HG03378 (cell line): ENCODE measurements at regions not wholly inside any gene's neighbourhood (a gene's known extent, or its start where the extent isn't known, plus 50 kb on each side); places are given as distances from the start of the nearest gene placed in this dataset.

ENCODE experiments used
- ATAC-seq: cut with Tn5 transposase; IDR thresholded peaks from one replicate; pipeline ENCODE4 v1.9.1; 2021; ENCODE audit warnings: mild to moderate bottlenecking, moderate library complexity; ENCODE audit not compliant: unreplicated experiment

GRCh38 chr12:87121896-87122295 is 865.7 kb upstream of the MGAT4C start:
- ATAC-seq: no peak

- ATAC-seq: no peak
Measured at GRCh38 chr12:87120440-87120839, 864.2 kb upstream of the MGAT4C start.

DNA sequence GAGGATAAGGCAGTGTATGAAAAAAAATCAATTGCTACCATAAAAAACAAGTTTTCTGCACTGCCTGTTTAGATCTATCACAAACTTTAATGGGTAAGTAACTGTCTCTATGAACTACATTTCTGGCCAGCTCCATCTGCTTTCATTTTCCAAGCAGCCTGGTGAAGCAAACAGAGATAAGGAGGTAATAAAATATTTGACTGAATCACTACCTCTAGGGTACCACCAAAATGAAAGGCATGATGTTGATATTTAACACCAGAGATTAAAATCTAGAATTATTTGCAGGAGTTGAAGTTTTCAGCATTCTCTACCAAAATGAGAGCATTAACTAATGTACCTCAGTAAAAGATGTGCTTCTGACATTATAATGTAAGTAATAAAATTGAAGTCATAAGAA is 863.5 kb upstream of the MGAT4C start:
- no peak for ATAC-seq

- no peak for ATAC-seq
Measured at GRCh38 chr12:87117526-87117925, 861.3 kb upstream of the MGAT4C start.

GRCh38 chr12:87116780-87117179 is 860.6 kb upstream of the MGAT4C start:
- ATAC-seq: no peak

DNA sequence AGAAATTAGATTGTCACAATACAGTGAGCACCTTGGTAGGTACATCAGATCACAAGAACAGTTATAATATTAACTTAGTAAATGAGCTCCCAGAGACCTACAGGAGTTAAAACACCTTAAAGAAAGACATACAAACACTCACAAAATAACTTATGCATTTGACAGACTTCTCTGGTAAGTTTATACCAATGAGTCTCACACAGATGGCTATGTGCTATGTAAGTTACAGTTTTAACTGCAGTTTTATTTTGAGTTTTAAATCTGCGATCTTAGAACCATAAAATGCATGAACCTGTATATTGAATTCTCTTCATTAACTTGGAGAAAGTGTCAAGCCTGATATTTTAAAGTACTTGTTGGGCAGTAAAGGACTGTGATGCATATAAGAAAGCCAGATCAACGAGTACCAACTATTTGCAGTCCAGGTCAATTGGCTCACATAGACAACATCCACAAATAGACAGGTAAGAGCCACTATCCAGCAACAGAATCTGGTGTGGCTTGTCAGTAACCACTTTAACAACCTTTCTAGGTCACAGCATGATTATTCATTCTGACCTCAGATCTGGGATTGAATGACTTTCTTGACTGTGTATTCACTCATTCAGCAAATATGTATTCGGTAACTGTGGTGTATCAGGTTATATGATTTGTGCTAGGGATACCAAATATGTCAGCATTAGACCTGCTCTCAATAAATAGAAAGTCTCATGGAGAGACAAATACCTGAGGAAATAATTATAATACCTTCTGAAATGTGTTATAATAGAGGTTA is 856.6 kb upstream of the MGAT4C start:
- ATAC-seq: no peak

GRCh38 chr12:87107766-87108165 is 851.6 kb upstream of the MGAT4C start:
- no peak for ATAC-seq

DNA sequence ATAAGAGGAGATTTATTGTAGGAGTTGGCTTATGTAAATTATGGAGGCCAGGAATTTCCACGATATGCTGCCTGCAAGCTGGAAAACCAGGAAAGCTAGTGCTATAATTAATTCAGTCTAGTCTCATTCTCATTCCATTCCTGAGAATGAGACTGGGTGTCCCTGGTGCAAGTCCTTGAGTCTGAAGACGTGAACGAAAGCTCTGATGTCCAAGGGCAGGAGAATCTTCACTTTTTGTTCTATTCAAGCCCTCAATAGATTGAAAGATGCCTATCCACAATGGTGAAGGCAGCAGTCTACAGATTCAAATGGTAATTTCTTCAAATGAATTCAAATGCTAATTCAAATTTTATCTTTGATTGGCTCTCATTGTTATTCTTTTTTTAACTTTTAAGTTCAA is 851.1 kb upstream of the MGAT4C start:
- ATAC-seq: no peak

GRCh38 chr12:87096082-87096585 is 839.9 kb upstream of the MGAT4C start:
- no peak for ATAC-seq

GRCh38 chr12:87094356-87094755 is 838.2 kb upstream of the MGAT4C start:
- ATAC-seq: no peak

DNA sequence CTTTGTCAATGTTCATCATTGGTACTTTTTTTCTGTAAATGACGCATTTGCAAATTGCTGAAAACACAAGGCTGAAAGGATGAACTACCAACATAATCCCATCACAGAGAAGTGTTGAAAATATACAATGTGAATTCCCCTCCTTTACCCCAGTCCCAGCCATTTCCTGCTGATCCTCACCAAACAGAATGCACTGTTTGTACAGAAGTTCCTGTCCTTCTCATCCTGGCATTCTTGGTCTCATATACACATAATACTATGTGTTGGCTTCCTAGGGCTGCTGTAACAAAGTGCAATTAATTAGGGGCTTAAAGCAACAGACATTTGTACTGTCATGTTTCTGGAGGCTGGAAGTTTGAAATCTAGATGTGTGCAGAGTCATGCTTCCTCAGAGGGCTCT is 836.2 kb upstream of the MGAT4C start:
- no peak for ATAC-seq

DNA sequence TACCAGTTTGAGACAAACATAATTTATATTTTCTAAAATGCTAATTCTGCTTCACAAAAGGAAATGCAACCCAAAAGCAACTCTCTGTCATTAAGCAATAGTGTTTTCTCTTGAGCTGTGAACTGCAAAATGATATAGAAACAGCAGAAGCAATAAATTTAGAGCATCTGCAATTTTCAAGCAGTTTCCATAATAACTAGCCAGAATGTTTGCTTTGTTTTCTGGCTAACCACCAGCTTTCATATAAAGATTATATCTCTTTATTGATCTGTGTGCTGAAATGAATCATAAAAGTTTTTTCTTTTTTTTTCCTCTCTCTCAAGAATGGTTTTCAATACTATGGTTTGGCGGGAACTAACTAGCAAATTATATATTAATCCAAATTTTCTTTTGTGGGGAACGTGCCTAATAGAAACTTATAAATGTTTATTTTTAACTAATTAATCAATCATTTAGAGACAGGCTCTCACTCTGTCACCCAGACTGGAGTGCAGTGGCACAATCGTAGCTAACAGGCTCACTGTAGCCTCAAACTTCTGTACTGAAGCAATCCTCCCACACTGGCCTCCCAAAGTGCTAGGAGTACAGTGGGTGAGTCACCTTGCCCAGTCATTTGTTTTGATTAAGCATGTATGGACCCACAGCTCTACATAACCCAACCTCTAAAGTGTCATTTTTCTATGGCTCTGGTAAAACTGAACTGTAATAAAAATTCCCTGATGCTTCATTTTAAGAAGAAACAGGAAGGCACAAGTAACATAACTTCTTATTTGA is 830.1 kb upstream of the MGAT4C start:
- ATAC-seq: no peak

GRCh38 chr12:87085286-87085685 is 829.1 kb upstream of the MGAT4C start:
- ATAC-seq: no peak

GRCh38 chr12:87082756-87083155 is 826.6 kb upstream of the MGAT4C start:
- no peak for ATAC-seq

DNA sequence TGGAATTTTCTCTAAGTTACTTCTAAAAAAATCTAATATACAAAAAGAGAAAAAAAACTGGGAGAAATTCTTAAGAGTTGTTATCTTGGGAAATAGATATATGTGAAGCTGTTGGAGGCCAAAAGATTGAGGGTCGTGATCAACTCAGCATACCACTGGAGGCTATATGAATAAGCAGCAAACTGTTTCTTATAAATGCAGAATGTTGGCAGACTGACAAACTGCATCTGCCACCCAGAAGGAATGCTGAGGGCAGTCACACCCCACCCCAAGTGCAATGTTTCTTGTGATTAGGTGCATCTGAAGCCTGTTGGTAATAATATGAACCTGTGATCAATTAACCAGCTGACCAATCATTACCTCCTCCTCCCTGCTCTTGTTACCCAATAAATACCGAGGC is 818.6 kb upstream of the MGAT4C start:
- ATAC-seq: no peak

GRCh38 chr12:87066326-87066725 is 810.1 kb upstream of the MGAT4C start:
- no peak for ATAC-seq

DNA sequence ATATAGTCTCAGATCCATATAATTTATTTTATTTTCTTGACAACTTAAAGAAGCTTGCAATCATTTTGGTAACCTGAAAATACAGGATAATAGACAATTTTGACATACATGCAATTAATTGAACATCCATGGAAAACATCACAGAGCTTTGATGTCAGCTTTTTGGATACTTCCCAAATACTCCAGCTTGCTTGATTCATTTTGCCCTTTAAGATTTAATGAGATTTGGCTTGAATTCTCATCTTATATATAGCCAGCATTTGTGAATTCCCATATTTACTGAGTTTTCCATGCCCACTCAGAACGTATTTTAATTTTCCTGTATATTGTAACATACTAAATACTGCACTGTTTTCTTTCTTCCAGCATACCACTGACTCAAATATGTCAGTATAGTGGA is 803.0 kb upstream of the MGAT4C start:
- ATAC-seq: no peak

- no peak for ATAC-seq
Measured at GRCh38 chr12:87054226-87054625, 798.0 kb upstream of the MGAT4C start.

- no peak for ATAC-seq
Measured at GRCh38 chr12:87051621-87052020, 795.4 kb upstream of the MGAT4C start.

DNA sequence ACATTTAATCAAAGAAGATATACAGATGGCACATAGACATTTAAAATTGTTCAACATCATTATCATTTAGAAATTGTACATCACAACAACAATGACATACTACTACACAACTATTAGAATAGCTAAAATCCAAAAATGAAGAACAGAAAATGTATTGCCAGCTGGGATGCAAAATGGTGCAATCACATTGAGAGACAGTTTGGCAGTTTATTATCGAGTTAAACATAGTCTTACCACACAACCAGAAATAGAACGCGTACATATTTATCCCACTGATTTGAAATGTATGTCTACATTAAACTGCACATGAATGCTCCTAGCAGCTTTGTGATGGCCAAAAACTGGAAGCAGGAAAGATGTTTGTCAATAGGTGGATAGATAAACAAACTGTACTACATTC is 791.5 kb upstream of the MGAT4C start:
- ATAC-seq: no peak

- ATAC-seq: no peak
Measured at GRCh38 chr12:87039536-87039935, 783.3 kb upstream of the MGAT4C start.

DNA sequence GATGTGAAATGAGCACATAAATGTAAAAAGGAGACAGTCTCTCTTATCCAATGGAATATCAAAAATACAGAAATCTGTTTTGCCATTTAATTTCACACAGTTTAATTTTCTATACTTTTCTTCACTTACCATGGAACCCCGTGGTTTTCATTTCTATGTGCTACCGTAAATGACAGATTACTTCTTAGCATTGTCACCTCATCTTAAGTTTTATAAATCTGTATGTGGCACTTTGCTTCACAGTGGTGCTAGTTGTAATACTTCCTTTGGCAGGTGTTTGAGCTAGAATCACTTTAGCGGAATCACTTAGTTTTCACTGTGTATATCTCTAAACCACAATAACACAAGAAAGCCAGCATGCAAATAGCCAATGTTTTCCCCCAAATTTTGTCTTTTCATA is 781.9 kb upstream of the MGAT4C start:
- ATAC-seq: no peak
